ENCODE measurements at regions not wholly inside any gene's neighbourhood (a gene's known extent, or its start where the extent isn't known, plus 50 kb on each side); places are given as distances from the start of the nearest gene placed in this dataset.

DNA sequence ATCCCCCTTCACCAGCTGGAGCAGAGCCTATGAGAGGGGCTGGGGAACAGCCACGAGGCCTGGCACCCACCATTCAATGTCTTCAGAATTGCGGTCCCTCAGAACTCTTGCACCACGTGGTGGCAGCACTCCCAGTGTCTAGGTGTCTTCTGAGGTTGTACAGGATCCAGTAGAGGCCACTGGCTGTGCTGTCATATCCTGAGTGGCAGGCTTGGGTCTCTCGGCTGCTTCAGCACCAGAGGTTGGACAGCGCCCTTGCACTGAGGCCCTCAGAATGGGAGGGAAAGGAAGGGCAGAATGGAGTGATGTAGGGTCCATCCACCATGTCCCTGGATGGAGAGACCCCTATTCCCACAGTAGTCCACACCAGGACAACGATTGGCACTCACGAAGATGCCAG lies 112.0 kb upstream of the TEKT4 start:
- TF ChIP-seq MXI1 (IDR thresholded peaks at IDR 0.05; ENCODE audit: borderline replicate concordance, low read depth, low read length) (no peak), CEBPB (IDR thresholded peaks at IDR 0.05; ENCODE audit: low read depth, low read length) (no peak)
